GM21786 (cell line): ENCODE measurements at regions not wholly inside any gene's neighbourhood (a gene's known extent, or its start where the extent isn't known, plus 50 kb on each side); places are given as distances from the start of the nearest gene placed in this dataset.

ENCODE experiments used
- ATAC-seq: cut with Tn5 transposase; IDR thresholded peaks from one replicate; pipeline ENCODE4 v1.9.1; 2021; ENCODE audit not compliant: unreplicated experiment

GRCh38 chr1:55574691-55575225 lies 359.6 kb upstream of the USP24 start:
- ATAC-seq, result no peak

GRCh38 chr1:55572878-55573734 lies 357.9 kb upstream of the USP24 start:
- no peak for ATAC-seq

- no peak for ATAC-seq
Observed at GRCh38 chr1:55571767-55572166, 356.6 kb upstream of the USP24 start.

- ATAC-seq, result no peak
Observed at GRCh38 chr1:55569417-55569816, 354.3 kb upstream of the USP24 start.

GRCh38 chr1:55568732-55569131 lies 353.6 kb upstream of the USP24 start:
- ATAC-seq, result no peak

GRCh38 chr1:55560266-55560665 lies 345.1 kb upstream of the USP24 start:
- ATAC-seq, result no peak

- no peak for ATAC-seq
Observed at GRCh38 chr1:55559842-55560241, 344.7 kb upstream of the USP24 start.

GRCh38 chr1:55559161-55559611 lies 344.0 kb upstream of the USP24 start:
- ATAC-seq, result no peak

GRCh38 chr1:55558515-55558914 lies 343.4 kb upstream of the USP24 start:
- ATAC-seq, result no peak

GRCh38 chr1:55555956-55556725 lies 341.0 kb upstream of the USP24 start:
- no peak for ATAC-seq

GRCh38 chr1:55554611-55555010 lies 339.4 kb upstream of the USP24 start:
- ATAC-seq, result no peak

- ATAC-seq, result no peak
Observed at GRCh38 chr1:55552636-55553035, 337.5 kb upstream of the USP24 start.

GRCh38 chr1:55547405-55547804 lies 332.2 kb upstream of the USP24 start:
- no peak for ATAC-seq

GRCh38 chr1:55546553-55546952 lies 331.4 kb upstream of the USP24 start:
- no peak for ATAC-seq

- ATAC-seq, result no peak
Observed at GRCh38 chr1:55544826-55545225, 329.7 kb upstream of the USP24 start.

GRCh38 chr1:55542901-55543504 lies 327.8 kb upstream of the USP24 start:
- no peak for ATAC-seq

- no peak for ATAC-seq
Observed at GRCh38 chr1:55541296-55541695, 326.1 kb upstream of the USP24 start.

- no peak for ATAC-seq
Observed at GRCh38 chr1:55539652-55540512, 324.7 kb upstream of the USP24 start.

GRCh38 chr1:55538428-55538827 lies 323.3 kb upstream of the USP24 start:
- ATAC-seq, result no peak

GRCh38 chr1:55536545-55536865 lies 321.3 kb upstream of the USP24 start:
- no peak for ATAC-seq
